Astrocyte of the cerebellum (primary cell): ENCODE measurements at regions not wholly inside any gene's neighbourhood (a gene's known extent, or its start where the extent isn't known, plus 50 kb on each side); places are given as distances from the start of the nearest gene placed in this dataset.

ENCODE experiments used
- DNase-seq: peaks from one replicate; pipeline ENCODE4 v3.0.0-alpha.2; 2011; ENCODE audit warnings: low read depth
- H3K4me3 ChIP-seq: 2 replicates; pipeline ENCODE4 v1.5.1; 2011; ENCODE audit warnings: mild to moderate bottlenecking, low read depth, low read length, moderate library complexity
- CTCF ChIP-seq: IDR thresholded peaks from 2 replicates; pipeline ENCODE4 v1.5.1; 2012; ENCODE audit warnings: low read length, low read depth, moderate library complexity, mild to moderate bottlenecking; ENCODE audit errors: missing control alignments
- in situ Hi-C: cut with HindIII; loops from 2 replicates; pipeline ENCODE4 v1.10.0; 2017; ENCODE audit warnings: low sequenced_read_pairs

- in situ Hi-C loops = no loop called here
- H3K4me3 ChIP-seq = no peak overlapping the region
- no peak for TF ChIP-seq CTCF
- no peak for DNase-seq
Observed at GRCh38 chr5:136418301-136418700, 53.0 kb upstream of the TRPC7 start.
